ENCODE measurements at regions not wholly inside any gene's neighbourhood (a gene's known extent, or its start where the extent isn't known, plus 50 kb on each side); places are given as distances from the start of the nearest gene placed in this dataset.

DNA sequence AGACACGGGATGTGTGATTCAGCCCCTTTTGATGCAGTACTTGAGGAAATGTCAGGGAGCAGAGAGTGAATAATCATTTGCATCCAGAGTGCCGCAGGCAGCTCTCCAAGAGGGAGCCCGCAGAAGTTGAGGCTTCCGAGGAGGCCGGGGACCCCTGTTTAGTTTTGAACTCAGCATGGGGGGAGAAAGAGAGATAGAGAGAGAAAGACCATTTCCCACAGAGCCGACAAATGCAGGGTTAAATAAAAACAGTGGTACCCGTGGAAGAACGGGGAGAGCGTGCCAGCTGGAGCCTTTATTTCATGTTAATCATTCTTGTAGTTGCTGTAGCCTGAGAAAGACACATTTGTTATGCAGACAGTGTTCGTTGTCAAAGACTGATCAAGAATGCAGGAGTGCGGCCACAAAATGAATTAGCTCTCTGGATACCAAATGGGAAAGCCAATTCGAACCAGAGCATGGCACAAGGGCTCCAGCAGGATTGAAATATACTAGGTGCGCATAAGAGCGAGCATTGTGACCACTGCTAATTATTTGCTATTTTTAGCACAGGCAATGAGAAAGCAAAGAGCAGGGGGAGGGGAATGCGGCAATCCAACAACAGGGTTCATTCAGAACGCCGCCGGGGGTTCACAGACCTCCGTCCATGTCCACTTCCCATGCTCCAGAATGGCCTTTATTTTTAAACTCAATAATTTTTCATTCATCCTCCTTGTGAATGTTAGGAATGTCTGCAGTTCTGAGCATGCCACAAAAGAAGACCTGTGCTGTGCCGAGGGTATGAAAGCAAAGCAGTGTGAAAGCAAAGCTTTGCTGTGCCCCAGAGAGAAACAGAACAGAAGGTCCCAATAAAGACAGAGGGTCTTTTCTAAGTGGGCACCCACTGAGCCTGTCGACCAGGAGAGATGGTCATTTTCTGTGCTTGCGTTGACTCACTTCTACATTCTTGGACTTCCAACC lies 243.9 kb upstream of the VCX3A start:
- DNase-seq (ENCODE audit: low spot score) = no peak

DNA sequence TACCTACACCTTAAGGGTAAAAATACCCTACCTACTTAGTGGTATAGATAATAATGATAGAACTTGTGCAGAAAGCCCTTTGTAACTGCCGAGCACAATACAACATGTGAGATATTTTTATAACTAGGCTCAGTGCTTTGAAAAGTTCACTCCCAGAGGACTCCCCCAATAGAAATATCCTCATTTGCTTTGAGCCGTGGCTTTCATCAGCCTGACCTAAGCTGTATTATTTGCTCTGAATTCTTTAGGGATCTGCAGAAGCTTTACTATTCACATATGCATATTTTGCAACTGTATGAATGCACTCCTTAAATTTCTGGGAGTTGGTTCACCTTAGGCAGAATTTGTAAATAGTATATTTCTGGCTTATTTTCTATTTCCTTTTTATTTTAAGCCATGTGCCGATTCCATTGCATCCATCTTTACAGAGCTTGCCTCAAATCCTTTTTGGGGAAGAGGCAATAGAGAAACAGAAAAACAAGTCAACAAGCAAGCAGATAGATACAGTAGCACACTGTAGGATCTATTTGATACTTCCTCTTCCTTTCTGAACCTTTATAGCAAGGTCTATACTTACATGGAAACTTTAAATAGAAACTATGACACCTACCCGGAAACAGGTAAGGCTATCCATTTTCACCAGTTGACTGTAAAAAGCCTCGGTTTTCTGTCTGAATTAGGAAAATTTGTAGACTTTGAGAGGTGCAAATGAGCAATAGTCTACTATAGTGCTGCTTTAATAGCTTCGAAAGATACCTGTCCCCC lies 242.5 kb upstream of the VCX3A start:
- no peak for DNase-seq (ENCODE audit: low spot score)

DNA sequence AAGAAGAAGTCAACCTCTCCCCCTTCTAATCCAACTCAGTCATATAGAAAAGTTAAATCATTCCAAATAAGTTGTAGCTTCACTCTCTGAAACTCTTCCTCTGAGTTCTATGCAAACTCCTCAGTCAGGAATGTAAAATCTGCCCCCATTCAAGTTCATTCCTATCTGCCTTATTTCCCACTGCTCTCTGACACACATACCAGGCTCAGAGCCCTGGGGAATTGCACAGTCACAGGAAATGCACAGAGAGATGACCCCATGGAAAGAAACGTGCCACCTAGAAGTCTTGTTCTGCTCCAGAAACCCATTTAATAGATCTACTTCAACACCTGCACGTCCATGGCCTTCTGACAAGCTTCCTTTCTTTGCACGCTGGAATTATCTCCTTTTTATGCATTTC lies 236.0 kb upstream of the VCX3A start:
- DNase-seq (ENCODE audit: low spot score) = no peak

DNA sequence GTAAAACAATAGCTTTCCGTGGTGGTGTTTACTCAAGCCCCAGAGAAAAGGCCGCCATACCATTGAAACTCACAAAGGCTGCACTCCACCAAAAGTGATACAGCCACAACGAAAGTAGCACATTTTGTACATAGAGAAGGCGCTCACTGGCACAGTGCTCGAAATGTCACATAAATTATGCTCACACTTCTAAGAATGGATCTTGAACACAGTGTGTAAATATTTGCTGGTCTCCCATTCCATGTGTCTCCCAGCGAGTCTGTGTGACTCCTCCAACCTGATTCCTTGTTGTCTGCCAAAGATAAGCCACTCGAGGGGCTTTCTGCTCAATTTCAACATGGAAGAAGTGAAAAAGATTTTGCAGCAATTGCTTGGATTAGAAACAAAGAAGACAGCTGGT lies 234.0 kb upstream of the VCX3A start:
- no peak for DNase-seq (ENCODE audit: low spot score)

DNA sequence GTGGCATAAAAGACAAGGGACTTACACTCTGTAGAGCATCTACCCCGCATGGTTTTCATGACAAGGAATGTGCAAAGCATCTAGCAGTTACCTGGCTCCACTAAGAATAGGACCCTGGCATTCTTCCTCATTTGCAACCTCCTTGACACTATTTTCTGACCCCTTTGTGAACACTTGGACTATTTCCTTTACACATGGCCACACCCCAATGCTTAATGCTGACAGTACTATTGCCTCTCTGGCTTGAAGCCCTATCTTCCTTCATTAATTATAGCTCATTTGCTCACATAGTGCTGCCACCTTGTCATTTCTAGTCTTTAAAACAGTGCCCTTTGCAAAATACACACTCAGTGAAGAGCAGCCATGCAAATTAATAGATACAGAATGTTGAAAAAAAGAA lies 226.3 kb upstream of the VCX3A start:
- DNase-seq (ENCODE audit: low spot score) = no peak

DNA sequence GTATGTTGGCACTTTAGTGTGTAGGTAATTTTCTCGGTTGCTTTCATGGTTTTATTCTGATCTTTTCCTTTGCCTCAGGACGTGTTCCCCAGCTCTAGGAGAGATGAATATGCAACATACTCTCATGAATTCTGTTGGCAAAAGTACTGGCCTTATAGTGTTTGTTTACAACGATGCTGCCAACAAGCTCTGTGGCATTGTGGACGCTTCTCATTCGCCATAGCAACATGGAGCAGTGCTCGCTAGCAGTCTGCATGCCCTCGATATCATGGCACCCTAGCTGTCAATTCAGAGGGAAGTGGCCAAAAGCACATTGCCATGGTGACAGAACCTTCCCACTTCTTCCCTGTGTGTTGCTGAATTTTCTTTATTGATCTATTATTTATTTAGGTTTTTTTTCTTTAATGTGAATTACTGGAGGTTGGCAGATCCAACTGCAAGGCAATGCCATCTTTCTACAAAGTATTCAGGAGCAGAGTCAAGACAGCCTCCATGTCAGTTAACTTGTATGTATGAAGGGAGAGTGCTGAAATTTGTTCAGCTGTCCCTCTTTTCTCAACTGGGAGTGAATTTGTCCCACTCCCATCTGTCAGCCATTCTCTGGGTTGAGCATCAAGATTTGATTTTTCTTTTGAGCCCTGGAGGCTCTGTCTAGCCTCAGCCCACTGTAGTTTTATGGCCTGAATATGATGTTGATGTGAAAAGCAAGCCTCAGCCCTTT lies 224.9 kb upstream of the VCX3A start:
- no peak for DNase-seq (ENCODE audit: low spot score)

DNA sequence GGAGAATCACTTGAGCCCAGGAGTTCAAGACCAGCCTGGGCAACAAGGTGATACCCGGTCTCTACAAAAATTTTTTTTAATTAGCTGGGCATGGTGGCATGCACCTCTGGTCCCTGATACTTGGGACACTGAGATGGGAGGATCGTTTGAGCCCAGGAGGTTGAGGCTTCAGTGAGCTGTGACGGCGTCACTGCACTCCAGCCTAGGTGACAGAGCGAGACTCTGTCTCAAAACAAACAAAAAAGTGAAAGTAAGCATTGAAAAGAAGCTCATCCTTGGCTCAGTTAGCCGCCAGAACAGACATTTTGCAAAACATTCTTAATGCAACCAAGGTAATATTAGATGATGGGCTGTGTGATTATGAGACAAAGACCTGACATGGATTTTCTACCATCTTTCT lies 223.3 kb upstream of the VCX3A start:
- no peak for DNase-seq (ENCODE audit: low spot score)

DNA sequence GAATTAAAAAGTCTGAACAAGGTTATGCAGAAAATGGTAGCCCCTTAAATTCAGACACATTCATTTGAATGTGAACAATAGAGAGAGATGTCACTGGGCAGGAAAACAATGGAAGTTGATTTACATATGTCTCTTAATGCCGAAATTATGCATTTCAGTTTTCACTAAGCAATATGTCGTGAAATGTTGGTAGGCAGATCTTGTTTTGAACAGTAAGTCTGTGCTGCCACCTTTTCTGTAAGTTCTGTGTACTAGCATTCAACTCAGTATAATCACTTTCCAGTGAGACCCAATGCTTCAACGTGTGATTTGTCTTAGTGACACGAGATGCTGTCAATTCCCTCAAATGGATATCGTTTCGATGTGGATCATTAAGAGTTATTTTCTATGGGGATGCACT lies 222.7 kb upstream of the VCX3A start:
- DNase-seq (ENCODE audit: low spot score) = no peak

DNA sequence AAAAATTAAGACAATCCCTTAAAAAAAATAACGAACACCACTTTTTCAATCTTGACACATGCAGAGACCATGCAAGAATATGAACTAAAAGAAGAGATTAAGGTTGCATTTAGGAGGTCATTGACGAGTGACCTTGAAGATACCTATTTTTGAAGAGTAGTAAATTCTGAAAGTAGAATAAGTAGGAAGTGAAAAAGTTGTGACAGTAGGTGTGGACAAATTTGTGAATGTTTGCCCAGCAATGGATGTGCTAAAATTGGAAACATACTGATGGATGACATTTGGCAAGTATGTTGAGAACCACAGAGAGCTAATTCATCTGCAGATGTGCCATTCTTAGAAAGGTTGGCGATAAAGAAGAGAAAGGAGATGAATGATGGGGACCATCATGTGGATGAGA lies 213.7 kb upstream of the VCX3A start:
- no peak for DNase-seq (ENCODE audit: low spot score)

DNA sequence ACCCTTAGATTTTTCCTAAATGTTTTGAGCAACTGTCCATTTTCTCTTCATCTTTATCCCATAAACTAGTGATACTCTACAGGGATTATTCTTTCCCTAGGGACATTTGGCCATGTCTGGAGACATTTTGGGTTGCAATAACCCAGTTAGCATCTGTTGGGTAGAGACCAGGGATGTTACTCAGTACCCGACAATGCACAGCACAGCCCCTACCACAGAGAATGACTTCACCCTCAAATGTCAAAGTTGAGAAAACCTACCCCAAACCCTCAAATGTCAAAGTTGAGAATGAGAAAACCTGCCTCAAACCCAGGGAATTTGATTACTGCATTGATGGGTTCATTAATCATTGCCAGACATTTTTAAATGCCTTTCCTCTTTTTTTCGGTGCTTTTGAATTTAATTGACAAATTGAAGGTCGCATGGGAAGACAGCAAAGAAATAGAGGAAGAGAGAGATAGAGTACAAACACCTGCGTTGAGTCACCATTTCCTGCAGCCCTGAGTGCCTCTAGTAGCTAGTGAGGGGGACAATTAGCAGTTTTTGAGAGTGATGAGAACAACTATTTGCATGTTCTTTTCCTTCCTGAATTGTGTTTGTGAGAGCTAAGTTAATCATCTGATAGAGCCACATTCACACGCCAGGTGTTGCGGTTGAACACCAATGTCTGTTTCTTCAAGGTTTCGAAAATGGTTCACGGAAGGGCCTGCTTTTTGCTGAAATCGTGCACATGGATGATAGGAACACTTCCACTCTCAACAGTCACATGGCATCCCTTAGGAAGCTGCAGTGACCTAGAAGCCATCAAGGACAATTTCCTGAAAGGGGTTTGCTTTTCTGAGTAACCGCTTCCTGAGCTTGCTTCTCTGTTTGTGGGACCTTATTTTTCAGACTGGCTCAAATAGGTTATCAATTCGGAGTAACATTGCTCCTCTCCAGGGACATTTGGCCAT lies 203.9 kb upstream of the VCX3A start:
- DNase-seq (ENCODE audit: low spot score) = no peak

DNA sequence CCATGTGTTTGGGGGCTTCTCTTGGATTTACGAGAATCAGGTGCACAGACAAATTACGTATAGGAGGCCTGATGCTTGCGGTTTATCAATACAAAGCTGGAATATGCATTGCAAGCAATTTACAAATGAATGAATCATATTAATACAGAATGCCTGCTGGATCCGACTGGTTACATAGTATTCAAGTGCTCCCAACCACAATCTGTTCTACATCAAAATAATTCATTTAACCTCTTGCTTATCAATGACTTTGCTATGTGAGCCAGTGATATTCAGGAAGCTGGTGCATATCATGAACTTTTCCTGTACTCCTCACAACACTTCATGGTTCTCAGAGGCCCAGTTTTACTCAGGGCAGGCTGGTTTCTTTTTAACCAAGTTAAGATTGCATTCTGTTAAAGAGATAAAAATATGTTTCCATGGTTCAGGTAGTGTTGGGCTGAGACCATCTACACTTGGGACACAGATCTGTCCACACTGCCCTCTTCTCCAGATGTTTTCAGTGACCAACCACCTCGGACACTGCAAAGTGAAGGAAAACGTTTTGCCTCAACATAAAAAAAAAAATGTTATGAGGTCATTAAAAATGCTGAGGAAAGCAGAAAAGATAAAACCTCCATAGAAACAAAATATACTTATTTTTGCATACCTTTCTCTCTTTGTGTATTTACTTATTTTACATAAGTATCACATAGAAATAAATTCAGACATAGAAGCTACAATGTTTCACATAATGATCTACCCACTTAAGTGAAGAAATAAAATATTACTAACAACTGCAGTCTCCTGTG lies 200.1 kb upstream of the VCX3A start:
- DNase-seq (ENCODE audit: low spot score) = no peak

DNA sequence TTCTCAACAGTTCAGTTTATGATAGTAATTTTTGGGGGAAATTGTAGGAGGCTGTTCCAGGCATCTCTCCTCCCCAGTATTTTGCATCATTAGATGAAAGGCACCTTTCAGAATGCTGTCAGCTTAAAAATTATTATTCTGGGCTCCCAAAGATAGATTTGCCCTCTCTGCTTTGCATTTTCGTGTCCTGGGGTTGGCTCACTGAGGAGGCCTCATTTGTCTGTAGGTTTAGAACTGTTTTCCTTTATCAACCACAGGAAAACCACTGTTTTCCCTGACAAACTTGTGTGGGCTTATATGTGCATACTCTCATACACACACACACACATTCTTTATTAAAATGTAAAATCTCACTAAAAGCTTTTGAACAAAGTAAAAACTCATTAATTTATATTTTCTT lies 197.2 kb upstream of the VCX3A start:
- no peak for DNase-seq (ENCODE audit: low spot score)

DNA sequence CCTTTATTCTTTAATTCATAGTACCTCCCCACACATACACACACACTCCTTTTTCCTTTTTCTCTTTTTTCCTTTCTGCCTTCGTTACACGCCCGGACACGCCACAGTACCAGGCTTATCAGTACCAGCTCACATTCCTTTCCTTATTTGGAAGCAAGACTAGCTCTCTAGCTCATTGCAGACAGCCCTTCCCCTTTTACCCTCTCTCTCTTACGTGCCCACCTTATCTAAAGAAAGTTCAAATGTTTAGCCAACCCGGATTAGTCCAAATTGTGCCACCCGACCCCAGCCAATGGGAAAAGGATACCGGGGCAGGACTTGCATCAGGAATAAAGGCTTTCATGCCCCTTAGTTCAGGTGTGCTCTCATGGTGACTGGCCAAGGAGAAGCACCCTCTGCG lies 194.7 kb upstream of the VCX3A start:
- DNase-seq (ENCODE audit: low spot score) = no peak

DNA sequence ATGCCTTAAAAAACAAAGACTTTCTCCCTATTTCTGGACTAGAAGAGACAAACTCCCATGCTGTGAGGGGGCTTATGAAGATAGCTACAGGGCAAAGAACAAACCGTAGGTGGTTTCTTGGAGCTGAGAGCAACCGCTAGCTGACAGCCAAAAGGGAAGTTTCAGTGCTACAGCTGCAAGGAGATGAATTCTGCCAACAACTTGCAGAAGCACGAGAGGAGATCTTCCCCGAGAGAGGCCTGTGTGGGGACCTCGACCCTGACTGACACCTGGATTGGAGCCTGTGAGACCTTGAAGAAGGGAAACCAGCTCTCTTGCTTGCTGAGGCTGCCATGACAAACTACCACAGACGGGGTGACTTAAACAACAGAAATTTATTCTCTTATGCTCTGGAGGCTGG lies 183.8 kb upstream of the VCX3A start:
- DNase-seq (ENCODE audit: low spot score) = no peak

DNA sequence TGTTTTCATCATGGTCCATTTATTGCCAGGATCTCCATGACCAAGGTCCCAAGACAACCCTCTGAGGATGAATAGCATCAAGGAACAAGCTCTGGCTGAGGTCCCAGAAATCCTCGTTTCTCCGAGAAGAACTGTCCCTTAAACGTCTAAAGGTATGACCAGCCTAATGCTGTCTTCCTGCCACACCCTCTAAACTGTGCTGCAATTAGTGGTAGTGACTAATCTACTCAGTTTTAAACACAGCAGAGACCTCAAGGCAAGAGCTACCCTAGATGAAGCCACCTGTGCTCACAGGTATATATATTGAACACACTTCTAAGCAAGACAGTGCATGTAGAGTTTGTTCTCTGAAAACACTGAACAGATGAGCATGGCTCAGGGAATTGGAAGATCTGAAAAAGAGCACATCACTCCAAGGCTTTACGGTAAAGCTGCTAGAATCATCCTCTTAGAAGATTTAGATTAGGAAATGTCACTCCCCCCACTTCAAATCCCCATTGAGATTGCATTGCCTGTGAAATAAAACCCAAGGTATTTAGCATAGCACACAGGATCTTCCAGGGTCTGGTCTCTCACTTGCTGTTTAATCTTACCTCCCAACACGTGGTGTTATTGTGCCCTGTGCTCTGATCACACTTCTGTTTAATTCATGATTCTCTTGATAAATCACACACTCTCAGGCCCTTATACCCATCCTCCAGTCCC lies 173.9 kb upstream of the VCX3A start:
- DNase-seq (ENCODE audit: low spot score) = no peak

DNA sequence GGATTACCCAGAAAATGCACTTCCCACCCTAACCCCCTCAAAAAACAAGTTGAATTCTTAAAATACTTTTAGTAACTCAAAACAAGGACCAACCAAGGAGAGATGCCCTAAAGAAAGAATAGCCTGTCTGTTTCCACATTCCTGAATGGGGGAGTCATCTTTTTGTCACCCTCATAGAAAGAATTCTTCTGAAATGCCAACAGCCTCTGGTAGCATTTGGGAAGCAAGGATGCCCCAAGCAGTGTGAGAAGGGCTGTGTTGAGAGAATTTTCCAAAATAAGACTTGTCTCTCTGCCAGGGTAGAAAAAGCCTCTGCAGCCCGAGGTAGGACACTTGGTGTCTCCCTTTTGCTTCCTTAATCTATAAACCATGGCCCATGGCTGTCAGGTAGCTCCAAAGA lies 173.1 kb upstream of the VCX3A start:
- no peak for DNase-seq (ENCODE audit: low spot score)

DNA sequence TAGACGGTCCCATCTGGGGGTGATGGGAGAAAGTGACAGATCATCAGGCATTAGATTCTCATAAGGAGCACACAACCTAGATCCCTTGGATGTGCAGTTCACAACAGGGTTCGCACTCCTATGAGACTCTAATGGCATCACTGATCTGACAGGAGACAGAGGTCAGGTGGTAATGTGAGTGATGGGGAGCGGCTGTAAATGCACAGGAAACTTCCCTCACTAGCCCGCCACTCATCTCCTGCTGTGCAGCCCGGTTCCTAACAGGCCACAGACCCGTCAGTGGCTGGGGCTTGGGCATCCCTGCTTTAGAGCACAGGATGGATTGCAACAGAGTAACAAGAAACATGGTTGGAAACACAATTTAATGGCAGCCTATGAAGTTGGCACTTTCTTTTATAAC lies 172.6 kb upstream of the VCX3A start:
- no peak for DNase-seq (ENCODE audit: low spot score)

DNA sequence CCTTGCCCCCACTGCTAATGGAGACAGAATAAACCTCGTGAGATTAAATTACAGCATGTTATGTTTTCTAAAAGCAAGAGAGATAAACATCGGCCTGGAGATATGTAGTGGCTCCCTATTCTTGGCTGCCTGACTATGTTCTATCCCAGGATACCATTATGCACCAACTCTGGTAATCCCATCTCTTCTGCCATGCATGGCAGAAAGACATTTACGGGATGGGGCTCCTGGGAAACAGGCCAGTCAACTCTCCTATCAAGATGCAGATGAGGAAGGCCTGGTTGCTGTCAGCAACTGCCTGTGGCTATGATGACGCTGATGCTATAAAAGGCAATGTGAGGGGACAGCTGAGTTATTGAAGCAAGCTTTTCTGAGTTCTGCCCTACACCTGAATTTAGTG lies 166.2 kb upstream of the VCX3A start:
- no peak for DNase-seq (ENCODE audit: low spot score)

DNA sequence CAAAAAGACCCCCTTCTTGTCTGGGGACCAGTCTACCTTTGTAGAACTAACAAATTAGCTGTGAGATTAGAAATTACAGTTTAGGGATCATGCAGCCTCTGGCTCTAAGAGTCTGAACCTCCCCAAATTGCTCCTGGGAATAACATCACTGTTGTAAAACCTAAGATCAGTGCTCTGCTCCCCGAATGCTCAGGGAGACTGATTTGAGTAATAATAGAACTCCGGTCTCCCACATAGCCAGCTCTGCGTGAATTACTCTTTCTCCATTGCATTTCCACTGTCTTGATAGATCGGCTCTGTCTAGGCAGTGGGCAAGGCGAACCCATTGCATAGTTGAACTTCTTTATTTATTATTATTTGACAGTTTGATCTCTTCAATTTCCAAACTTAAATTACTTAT lies 160.8 kb upstream of the VCX3A start:
- no peak for DNase-seq (ENCODE audit: low spot score)

DNA sequence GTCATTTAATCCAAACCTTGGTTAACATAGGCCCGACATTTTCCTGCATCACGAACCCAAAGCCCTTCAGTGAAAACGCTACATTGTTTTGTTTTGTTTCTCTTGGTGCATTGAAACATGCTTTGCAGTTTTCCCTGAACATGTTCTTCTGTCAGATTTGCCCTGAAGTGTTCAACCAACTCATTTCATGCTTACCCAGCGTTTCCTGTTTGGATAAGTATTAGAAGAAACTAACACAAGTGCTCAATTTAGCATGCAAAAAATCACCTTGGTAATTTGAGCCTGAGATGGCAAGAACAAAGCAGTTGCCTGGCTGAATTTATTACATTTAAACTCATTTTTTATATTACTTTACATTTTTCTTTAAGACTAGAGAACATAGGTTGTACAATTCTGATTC lies 160.1 kb upstream of the VCX3A start:
- no peak for DNase-seq (ENCODE audit: low spot score)
